ENCODE measurements at regions not wholly inside any gene's neighbourhood (a gene's known extent, or its start where the extent isn't known, plus 50 kb on each side); places are given as distances from the start of the nearest gene placed in this dataset.

GRCh38 chr19:28949027-28949426, 263.9 kb downstream of the UQCRFS1 start:
- Histone ChIP-seq H3K4me3 (ENCODE audit: low read depth in 1 of 2, low read length in 2 of 2) (no peak overlapping the region), H3K27ac (ENCODE audit: low read depth, low read length) (no peak overlapping the region), H3K9ac (ENCODE audit: low read depth in 1 of 2, low read length in 2 of 2) (no peak overlapping the region), H3K27me3 (ENCODE audit: control insufficient read depth in 1 of 2, insufficient read depth in 2 of 2, low read length in 2 of 2) (no peaks in the 10 kb centered on the region), H3K36me3 (ENCODE audit: control insufficient read depth in 1 of 2, insufficient read depth in 2 of 2, low read length in 2 of 2) (no peaks in the 10 kb centered on the region), H3K9me3 (ENCODE audit: control insufficient read depth in 1 of 2, low read length in 2 of 2) (peaks cover 0 to 4% of the 10 kb centered on the region in 2 donors), H3K4me1 (ENCODE audit: control insufficient read depth in 1 of 2, insufficient read depth in 2 of 2, low read length in 2 of 2) (no peaks in the 10 kb centered on the region)

GRCh38 chr19:28948566-28948965, 264.4 kb downstream of the UQCRFS1 start:
- Histone ChIP-seq H3K4me3 (ENCODE audit: low read depth in 1 of 2, low read length in 2 of 2) (no peak overlapping the region), H3K9me3 (ENCODE audit: control insufficient read depth in 1 of 2, low read length in 2 of 2) (peaks cover 0 to 4% of the 10 kb centered on the region in 2 donors), H3K9ac (ENCODE audit: low read depth in 1 of 2, low read length in 2 of 2) (no peak overlapping the region), H3K4me1 (ENCODE audit: control insufficient read depth in 1 of 2, insufficient read depth in 2 of 2, low read length in 2 of 2) (no peaks in the 10 kb centered on the region), H3K36me3 (ENCODE audit: control insufficient read depth in 1 of 2, insufficient read depth in 2 of 2, low read length in 2 of 2) (no peaks in the 10 kb centered on the region), H3K27ac (ENCODE audit: low read depth, low read length) (no peak overlapping the region), H3K27me3 (ENCODE audit: control insufficient read depth in 1 of 2, insufficient read depth in 2 of 2, low read length in 2 of 2) (no peaks in the 10 kb centered on the region)

- no peaks in the 10 kb centered on the region for H3K4me1 ChIP-seq (ENCODE audit: control insufficient read depth in 1 of 2, insufficient read depth in 2 of 2, low read length in 2 of 2)
- no peaks in the 10 kb centered on the region for H3K9me3 ChIP-seq (ENCODE audit: control insufficient read depth in 1 of 2, low read length in 2 of 2)
- H3K36me3 ChIP-seq (ENCODE audit: control insufficient read depth in 1 of 2, insufficient read depth in 2 of 2, low read length in 2 of 2), result no peaks in the 10 kb centered on the region
- H3K27ac ChIP-seq (ENCODE audit: low read depth, low read length), result no peak overlapping the region
- no peaks in the 10 kb centered on the region for H3K27me3 ChIP-seq (ENCODE audit: control insufficient read depth in 1 of 2, insufficient read depth in 2 of 2, low read length in 2 of 2)
- no peak overlapping the region for H3K9ac ChIP-seq (ENCODE audit: low read depth in 1 of 2, low read length in 2 of 2)
- no peak overlapping the region for H3K4me3 ChIP-seq (ENCODE audit: low read depth in 1 of 2, low read length in 2 of 2)
Measured at GRCh38 chr19:28948026-28948425, 264.9 kb downstream of the UQCRFS1 start.

- no peak overlapping the region for H3K4me3 ChIP-seq (ENCODE audit: low read depth in 1 of 2, low read length in 2 of 2)
- H3K27ac ChIP-seq (ENCODE audit: low read depth, low read length), result no peak overlapping the region
Measured at GRCh38 chr19:28943651-28944050, 269.3 kb downstream of the UQCRFS1 start.

GRCh38 chr19:28941833-28942232, 271.1 kb downstream of the UQCRFS1 start:
- Histone ChIP-seq H3K36me3 (ENCODE audit: control insufficient read depth in 1 of 2, insufficient read depth in 2 of 2, low read length in 2 of 2) (no peaks in the 10 kb centered on the region), H3K27ac (ENCODE audit: low read depth, low read length) (no peak overlapping the region), H3K4me1 (ENCODE audit: control insufficient read depth in 1 of 2, insufficient read depth in 2 of 2, low read length in 2 of 2) (no peaks in the 10 kb centered on the region), H3K27me3 (ENCODE audit: control insufficient read depth in 1 of 2, insufficient read depth in 2 of 2, low read length in 2 of 2) (no peaks in the 10 kb centered on the region), H3K4me3 (ENCODE audit: low read depth in 1 of 2, low read length in 2 of 2) (no peak overlapping the region), H3K9me3 (ENCODE audit: control insufficient read depth in 1 of 2, low read length in 2 of 2) (no peaks in the 10 kb centered on the region), H3K9ac (ENCODE audit: low read depth in 1 of 2, low read length in 2 of 2) (no peak overlapping the region)

More at GRCh38 chr19:28943651-28944050, 269.3 kb downstream of the UQCRFS1 start:
- no peaks in the 10 kb centered on the region for H3K36me3 ChIP-seq (ENCODE audit: control insufficient read depth in 1 of 2, insufficient read depth in 2 of 2, low read length in 2 of 2)
- H3K9ac ChIP-seq (ENCODE audit: low read depth in 1 of 2, low read length in 2 of 2), result no peak overlapping the region
- H3K4me1 ChIP-seq (ENCODE audit: control insufficient read depth in 1 of 2, insufficient read depth in 2 of 2, low read length in 2 of 2), result no peaks in the 10 kb centered on the region
- H3K27me3 ChIP-seq (ENCODE audit: control insufficient read depth in 1 of 2, insufficient read depth in 2 of 2, low read length in 2 of 2), result no peaks in the 10 kb centered on the region
- no peaks in the 10 kb centered on the region for H3K9me3 ChIP-seq (ENCODE audit: control insufficient read depth in 1 of 2, low read length in 2 of 2)

- no peak overlapping the region for H3K27ac ChIP-seq (ENCODE audit: low read depth, low read length)
- H3K4me1 ChIP-seq (ENCODE audit: control insufficient read depth in 1 of 2, insufficient read depth in 2 of 2, low read length in 2 of 2), result no peaks in the 10 kb centered on the region
- no peak overlapping the region for H3K4me3 ChIP-seq (ENCODE audit: low read depth in 1 of 2, low read length in 2 of 2)
- no peak overlapping the region for H3K9ac ChIP-seq (ENCODE audit: low read depth in 1 of 2, low read length in 2 of 2)
- H3K27me3 ChIP-seq (ENCODE audit: control insufficient read depth in 1 of 2, insufficient read depth in 2 of 2, low read length in 2 of 2), result no peaks in the 10 kb centered on the region
- H3K9me3 ChIP-seq (ENCODE audit: control insufficient read depth in 1 of 2, low read length in 2 of 2), result no peaks in the 10 kb centered on the region
- H3K36me3 ChIP-seq (ENCODE audit: control insufficient read depth in 1 of 2, insufficient read depth in 2 of 2, low read length in 2 of 2), result no peaks in the 10 kb centered on the region
Measured at GRCh38 chr19:28940751-28941500, 272.0 kb downstream of the UQCRFS1 start.

GRCh38 chr19:28939236-28939635, 273.7 kb downstream of the UQCRFS1 start:
- Histone ChIP-seq H3K4me1 (ENCODE audit: control insufficient read depth in 1 of 2, insufficient read depth in 2 of 2, low read length in 2 of 2) (no peaks in the 10 kb centered on the region), H3K36me3 (ENCODE audit: control insufficient read depth in 1 of 2, insufficient read depth in 2 of 2, low read length in 2 of 2) (no peaks in the 10 kb centered on the region), H3K27me3 (ENCODE audit: control insufficient read depth in 1 of 2, insufficient read depth in 2 of 2, low read length in 2 of 2) (no peaks in the 10 kb centered on the region), H3K4me3 (ENCODE audit: low read depth in 1 of 2, low read length in 2 of 2) (no peak overlapping the region), H3K9ac (ENCODE audit: low read depth in 1 of 2, low read length in 2 of 2) (no peak overlapping the region), H3K9me3 (ENCODE audit: control insufficient read depth in 1 of 2, low read length in 2 of 2) (no peaks in the 10 kb centered on the region), H3K27ac (ENCODE audit: low read depth, low read length) (no peak overlapping the region)

- H3K9me3 ChIP-seq (ENCODE audit: control insufficient read depth in 1 of 2, low read length in 2 of 2), result peaks cover 0 to 5% of the 10 kb centered on the region in 2 donors
- H3K27me3 ChIP-seq (ENCODE audit: control insufficient read depth in 1 of 2, insufficient read depth in 2 of 2, low read length in 2 of 2), result no peaks in the 10 kb centered on the region
- no peaks in the 10 kb centered on the region for H3K4me1 ChIP-seq (ENCODE audit: control insufficient read depth in 1 of 2, insufficient read depth in 2 of 2, low read length in 2 of 2)
- no peak overlapping the region for H3K4me3 ChIP-seq (ENCODE audit: low read depth in 1 of 2, low read length in 2 of 2)
- H3K27ac ChIP-seq (ENCODE audit: low read depth, low read length), result no peak overlapping the region
- no peaks in the 10 kb centered on the region for H3K36me3 ChIP-seq (ENCODE audit: control insufficient read depth in 1 of 2, insufficient read depth in 2 of 2, low read length in 2 of 2)
- no peak overlapping the region for H3K9ac ChIP-seq (ENCODE audit: low read depth in 1 of 2, low read length in 2 of 2)
Measured at GRCh38 chr19:28936001-28936400, 276.9 kb downstream of the UQCRFS1 start.

GRCh38 chr19:28934631-28935030, 278.3 kb downstream of the UQCRFS1 start:
- Histone ChIP-seq H3K4me3 (ENCODE audit: low read depth in 1 of 2, low read length in 2 of 2) (no peak overlapping the region), H3K27ac (ENCODE audit: low read depth, low read length) (no peak overlapping the region), H3K36me3 (ENCODE audit: control insufficient read depth in 1 of 2, insufficient read depth in 2 of 2, low read length in 2 of 2) (no peaks in the 10 kb centered on the region)

GRCh38 chr19:28933039-28933438, 279.9 kb downstream of the UQCRFS1 start:
- Histone ChIP-seq H3K9ac (ENCODE audit: low read depth in 1 of 2, low read length in 2 of 2) (no peak overlapping the region), H3K4me3 (ENCODE audit: low read depth in 1 of 2, low read length in 2 of 2) (no peak overlapping the region), H3K27me3 (ENCODE audit: control insufficient read depth in 1 of 2, insufficient read depth in 2 of 2, low read length in 2 of 2) (no peaks in the 10 kb centered on the region), H3K9me3 (ENCODE audit: control insufficient read depth in 1 of 2, low read length in 2 of 2) (peaks cover 0 to 5% of the 10 kb centered on the region in 2 donors), H3K36me3 (ENCODE audit: control insufficient read depth in 1 of 2, insufficient read depth in 2 of 2, low read length in 2 of 2) (no peaks in the 10 kb centered on the region), H3K4me1 (ENCODE audit: control insufficient read depth in 1 of 2, insufficient read depth in 2 of 2, low read length in 2 of 2) (no peaks in the 10 kb centered on the region), H3K27ac (ENCODE audit: low read depth, low read length) (no peak overlapping the region)

More at GRCh38 chr19:28934631-28935030, 278.3 kb downstream of the UQCRFS1 start:
- H3K27me3 ChIP-seq (ENCODE audit: control insufficient read depth in 1 of 2, insufficient read depth in 2 of 2, low read length in 2 of 2), result no peaks in the 10 kb centered on the region
- no peaks in the 10 kb centered on the region for H3K4me1 ChIP-seq (ENCODE audit: control insufficient read depth in 1 of 2, insufficient read depth in 2 of 2, low read length in 2 of 2)
- no peak overlapping the region for H3K9ac ChIP-seq (ENCODE audit: low read depth in 1 of 2, low read length in 2 of 2)
- peaks cover 0 to 5% of the 10 kb centered on the region in 2 donors for H3K9me3 ChIP-seq (ENCODE audit: control insufficient read depth in 1 of 2, low read length in 2 of 2)
